Liver (tissue), 3 donors: ENCODE measurements at regions not wholly inside any gene's neighbourhood (a gene's known extent, or its start where the extent isn't known, plus 50 kb on each side); places are given as distances from the start of the nearest gene placed in this dataset.

Experiments used
- CTCF ChIP-seq: fragments of 150-350 bp; IDR thresholded peaks from 2 replicates; pipeline ENCODE4 v1.5.1; 2017; ENCODE audit warnings: improper control_type of control experiment, low read depth, low read length; ENCODE audit not compliant: missing input control
- FOXA1 ChIP-seq: IDR thresholded peaks from 2 replicates; pipeline ENCODE4 v1.6.1; 2016; ENCODE audit warnings: antibody characterized with exemption
- GABPA ChIP-seq, 2 donors: IDR thresholded peaks in 1 of 2; conservative IDR thresholded peaks in 1 of 2; 2 replicates each; pipeline ENCODE4 v1.6.1; 2016; ENCODE audit warnings: antibody characterized with exemption in 2 of 2, mild to moderate bottlenecking in 1 of 2, moderate library complexity in 1 of 2
- HNF4G ChIP-seq: IDR thresholded peaks from 2 replicates; pipeline ENCODE4 v1.6.1; 2016; ENCODE audit warnings: antibody characterized with exemption
- MAX ChIP-seq: IDR thresholded peaks from 2 replicates; pipeline ENCODE4 v1.6.1; 2016; ENCODE audit warnings: antibody characterized with exemption
- RAD21 ChIP-seq, 2 donors: IDR thresholded peaks; 2 replicates each; pipeline ENCODE4 v1.6.1; 2016; ENCODE audit warnings: antibody characterized with exemption in 2 of 2, mild to moderate bottlenecking in 2 of 2
- SP1 ChIP-seq: IDR thresholded peaks from 2 replicates; pipeline ENCODE4 v1.6.1; 2018; ENCODE audit warnings: antibody characterized with exemption, mild to moderate bottlenecking
- TAF1 ChIP-seq: conservative IDR thresholded peaks from 2 replicates; pipeline ENCODE4 v1.6.1; 2016; ENCODE audit warnings: antibody characterized with exemption, mild to moderate bottlenecking
- YY1 ChIP-seq: IDR thresholded peaks from 2 replicates; pipeline ENCODE4 v1.6.1; 2016; ENCODE audit warnings: antibody characterized with exemption, mild to moderate bottlenecking
- donor health status: healthy.
- donor health status: healthy.

DNA sequence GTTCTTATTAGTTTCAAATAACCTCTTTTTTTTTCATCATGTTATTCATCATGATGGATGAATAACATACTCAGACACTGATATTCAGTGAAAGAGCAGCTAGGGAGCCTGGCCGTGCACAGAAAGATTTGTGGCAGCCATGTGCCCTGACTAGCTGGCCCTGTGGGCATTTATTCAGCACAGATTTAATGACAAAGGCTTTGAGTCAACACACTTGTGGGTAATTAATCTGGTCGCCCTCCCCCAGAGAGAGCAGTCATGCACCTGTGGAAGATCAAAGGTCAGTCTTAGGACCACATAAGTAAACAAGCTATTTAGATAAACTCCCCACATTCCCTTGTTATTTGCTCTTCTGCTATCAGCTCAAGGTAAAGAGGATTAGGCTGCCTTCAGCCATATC, 153.2 kb upstream of the HMCN1 start:
- TF ChIP-seq CTCF (no peak), TAF1 (no peak), GABPA (IDR thresholded peaks at IDR 0.05 in 1 of 2, conservative IDR thresholded peaks at IDR 0.05 in 1 of 2) (no peak), MAX (no peak), SP1 (no peak), RAD21 (IDR thresholded peaks at IDR 0.05) (no peak), YY1 (no peak), HNF4G (no peak), FOXA1 (no peak)
